ENCODE measurements at regions not wholly inside any gene's neighbourhood (a gene's known extent, or its start where the extent isn't known, plus 50 kb on each side); places are given as distances from the start of the nearest gene placed in this dataset.

- TF ChIP-seq EZH2 (IDR thresholded peaks at IDR 0.05): no peak
- TF ChIP-seq POLR2AphosphoS5 (IDR thresholded peaks at IDR 0.05; ENCODE audit: borderline replicate concordance, low read depth, low read length): no peak
- TF ChIP-seq FOXP2 (optimal IDR thresholded peaks at IDR 0.05; ENCODE audit: control extremely low read depth, extremely low read length, insufficient read depth): no peak
These were observed 76.5 kb upstream of the CDH5 start for GRCh38 chr16:66289986-66290385.
